ENCODE measurements at regions not wholly inside any gene's neighbourhood (a gene's known extent, or its start where the extent isn't known, plus 50 kb on each side); places are given as distances from the start of the nearest gene placed in this dataset.

DNA sequence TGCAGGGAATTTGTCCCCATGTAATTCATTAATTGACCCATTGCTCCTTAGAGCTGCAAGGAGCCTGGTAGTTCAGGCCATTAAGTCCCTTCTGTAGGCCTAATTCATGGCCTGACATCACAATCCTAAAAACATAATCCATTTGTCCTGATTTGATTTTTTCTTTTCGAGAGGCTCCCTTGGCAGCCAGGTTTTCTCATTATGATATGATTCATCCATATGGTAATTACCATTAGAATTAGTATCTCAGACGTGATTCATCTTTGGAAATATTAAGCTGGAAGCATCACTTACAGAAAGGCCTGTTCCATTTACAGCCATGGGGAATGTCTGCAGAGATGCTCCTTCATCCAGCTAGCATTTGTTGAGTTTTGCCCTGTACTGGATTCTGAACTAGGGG is 128.5 kb downstream of the PLCE1 start:
- TF ChIP-seq, protein P1, sequence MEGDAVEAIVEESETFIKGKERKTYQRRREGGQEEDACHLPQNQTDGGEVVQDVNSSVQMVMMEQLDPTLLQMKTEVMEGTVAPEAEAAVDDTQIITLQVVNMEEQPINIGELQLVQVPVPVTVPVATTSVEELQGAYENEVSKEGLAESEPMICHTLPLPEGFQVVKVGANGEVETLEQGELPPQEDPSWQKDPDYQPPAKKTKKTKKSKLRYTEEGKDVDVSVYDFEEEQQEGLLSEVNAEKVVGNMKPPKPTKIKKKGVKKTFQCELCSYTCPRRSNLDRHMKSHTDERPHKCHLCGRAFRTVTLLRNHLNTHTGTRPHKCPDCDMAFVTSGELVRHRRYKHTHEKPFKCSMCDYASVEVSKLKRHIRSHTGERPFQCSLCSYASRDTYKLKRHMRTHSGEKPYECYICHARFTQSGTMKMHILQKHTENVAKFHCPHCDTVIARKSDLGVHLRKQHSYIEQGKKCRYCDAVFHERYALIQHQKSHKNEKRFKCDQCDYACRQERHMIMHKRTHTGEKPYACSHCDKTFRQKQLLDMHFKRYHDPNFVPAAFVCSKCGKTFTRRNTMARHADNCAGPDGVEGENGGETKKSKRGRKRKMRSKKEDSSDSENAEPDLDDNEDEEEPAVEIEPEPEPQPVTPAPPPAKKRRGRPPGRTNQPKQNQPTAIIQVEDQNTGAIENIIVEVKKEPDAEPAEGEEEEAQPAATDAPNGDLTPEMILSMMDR (IDR thresholded peaks at IDR 0.05): no peak
- TF ChIP-seq POLR2AphosphoS5 (IDR thresholded peaks at IDR 0.05; ENCODE audit: insufficient read depth in 1 of 2, low read depth in 1 of 2): no peak

All from vagina (tissue), 2 donors.